Uterus (tissue), 2 donors: ENCODE measurements at regions not wholly inside any gene's neighbourhood (a gene's known extent, or its start where the extent isn't known, plus 50 kb on each side); places are given as distances from the start of the nearest gene placed in this dataset.

Experiments used
- CTCF ChIP-seq, 4 experiments: fragments of 200-600 bp in 2 of 4; fragments of 450-650 bp in 2 of 4; sonication (generic) in 2 of 4; IDR thresholded peaks; one replicate each; pipeline ENCODE4 v1.5.1; 2016 to 2019; ENCODE audit warnings: antibody characterized with exemption in 4 of 4, mild to moderate bottlenecking in 2 of 4, moderate library complexity in 1 of 4
- POLR2A ChIP-seq, 2 donors: fragments of 450-650 bp; IDR thresholded peaks; one replicate each; pipeline ENCODE4 v1.6.1; 2016; ENCODE audit warnings: antibody characterized with exemption in 2 of 2, mild to moderate bottlenecking in 1 of 2, moderate library complexity in 1 of 2

- TF ChIP-seq CTCF (IDR thresholded peaks at IDR 0.05) (no peak), POLR2A (IDR thresholded peaks at IDR 0.05) (no peak)
These were observed 270.0 kb downstream of the TLE3 start for GRCh38 chr15:69827751-69828150.
